GM23338 (cell line): ENCODE measurements at regions not wholly inside any gene's neighbourhood (a gene's known extent, or its start where the extent isn't known, plus 50 kb on each side); places are given as distances from the start of the nearest gene placed in this dataset.

Experiments used
- ATAC-seq: fragments of 200-7000 bp; cut with Tn5 transposase; 3 replicates; pipeline ENCODE4 v1.9.1; 2020
- DNase-seq: peaks from one replicate; pipeline ENCODE4 v3.0.0-alpha.2; 2015; ENCODE audit warnings: low spot score
- H2AFZ ChIP-seq: fragments of 200-600 bp; sonication (generic); 2 replicates; pipeline ENCODE4 v1.8.0; 2016; ENCODE audit warnings: antibody characterized with exemption, mild to moderate bottlenecking, moderate library complexity
- H3F3A ChIP-seq: fragments of 200-600 bp; sonication (generic); replicated peaks from 2 replicates; pipeline ENCODE4 v1.8.0; 2017; ENCODE audit warnings: antibody characterized with exemption, mixed run types, low read depth
- H3K27ac ChIP-seq: fragments of 200-600 bp; sonication (generic); 2 replicates; pipeline ENCODE4 v1.6.1; 2016; ENCODE audit warnings: low read depth
- H3K27me3 ChIP-seq: fragments of 200-600 bp; sonication (generic); 2 replicates; pipeline ENCODE4 v1.8.0; 2016; ENCODE audit warnings: mild to moderate bottlenecking, mixed run types, moderate library complexity; ENCODE audit not compliant: insufficient read depth
- H3K36me3 ChIP-seq: fragments of 200-600 bp; sonication (generic); 2 replicates; pipeline ENCODE4 v1.8.0; 2016; ENCODE audit warnings: mild to moderate bottlenecking; ENCODE audit not compliant: insufficient read depth
- H3K4me1 ChIP-seq: fragments of 200-600 bp; sonication (generic); 2 replicates; pipeline ENCODE4 v1.8.0; 2016; ENCODE audit warnings: mild to moderate bottlenecking, moderate library complexity; ENCODE audit not compliant: insufficient read depth
- H3K4me2 ChIP-seq: fragments of 200-600 bp; sonication (generic); 2 replicates; pipeline ENCODE4 v1.7.1; 2017; ENCODE audit warnings: mixed run types
- H3K4me3 ChIP-seq: fragments of 200-600 bp; sonication (generic); 2 replicates; pipeline ENCODE4 v1.6.1; 2016; ENCODE audit warnings: mixed run types
- H3K79me2 ChIP-seq: fragments of 200-600 bp; sonication (generic); replicated peaks from 2 replicates; pipeline ENCODE4 v1.8.0; 2017; ENCODE audit warnings: mild to moderate bottlenecking; ENCODE audit not compliant: insufficient read depth
- H3K9me2 ChIP-seq: fragments of 200-600 bp; sonication (generic); 2 replicates; pipeline ENCODE4 v1.8.0; 2017; ENCODE audit not compliant: insufficient read depth
- H4K20me1 ChIP-seq: fragments of 200-600 bp; sonication (generic); replicated peaks from 2 replicates; pipeline ENCODE4 v1.8.0; 2017; ENCODE audit warnings: mild to moderate bottlenecking; ENCODE audit not compliant: insufficient read depth
- H3K27ac Mint-ChIP-seq: 2 replicates; pipeline ENCODE4 v1.8.0; 2020; ENCODE audit warnings: inconsistent platforms, mild to moderate bottlenecking, moderate library complexity, mixed read lengths
- H3K27me3 Mint-ChIP-seq: 3 replicates; pipeline ENCODE4 v1.8.0; 2022; ENCODE audit warnings: low read depth, mild to moderate bottlenecking, moderate library complexity, mixed read lengths, inconsistent platforms; ENCODE audit not compliant: insufficient read depth, poor library complexity
- H3K36me3 Mint-ChIP-seq: 3 replicates; pipeline ENCODE4 v1.8.0; 2021; ENCODE audit warnings: low read depth, mild to moderate bottlenecking, inconsistent platforms, moderate library complexity, mixed read lengths
- H3K4me1 Mint-ChIP-seq: 3 replicates; pipeline ENCODE4 v1.8.0; 2020; ENCODE audit warnings: mild to moderate bottlenecking, inconsistent platforms, mixed read lengths
- H3K4me3 Mint-ChIP-seq: 3 replicates; pipeline ENCODE4 v1.8.0; 2021; ENCODE audit warnings: moderate library complexity, mild to moderate bottlenecking, inconsistent platforms, mixed read lengths
- H3K9me3 Mint-ChIP-seq: 3 replicates; pipeline ENCODE4 v1.8.0; 2020; ENCODE audit warnings: moderate library complexity, mild to moderate bottlenecking, inconsistent platforms, mixed read lengths
- CREB1 ChIP-seq: fragments of 250-450 bp; sonication (Bioruptor Pico); IDR thresholded peaks from 2 replicates; pipeline ENCODE4 v1.5.0; 2020; ENCODE audit warnings: low read depth, mild to moderate bottlenecking, moderate library complexity
- EZH2 ChIP-seq: fragments of 200-600 bp; sonication (generic); IDR thresholded peaks from one replicate; pipeline ENCODE4 v1.8.0; 2017; ENCODE audit warnings: antibody characterized with exemption, mild to moderate bottlenecking, low read depth; ENCODE audit not compliant: unreplicated experiment
- EZH2phosphoT487 ChIP-seq: fragments of 200-600 bp; sonication (generic); IDR thresholded peaks from one replicate; pipeline ENCODE4 v1.8.1; 2018; ENCODE audit warnings: antibody characterized with exemption; ENCODE audit not compliant: unreplicated experiment
- JUNB ChIP-seq: IDR thresholded peaks from one replicate; pipeline ENCODE4 v1.6.1; 2016; ENCODE audit warnings: antibody characterized with exemption; ENCODE audit not compliant: unreplicated experiment
- NANOG ChIP-seq: IDR thresholded peaks from 2 replicates; pipeline ENCODE4 v1.6.1; 2016; ENCODE audit warnings: antibody characterized with exemption, borderline replicate concordance
- POLR2AphosphoS5 ChIP-seq: IDR thresholded peaks from 2 replicates; pipeline ENCODE4 v1.6.1; 2016; ENCODE audit warnings: antibody characterized with exemption, low read depth
- STAT1 ChIP-seq: IDR thresholded peaks from one replicate; pipeline ENCODE4 v1.6.1; 2016; ENCODE audit warnings: antibody characterized with exemption; ENCODE audit not compliant: unreplicated experiment
- ZNF114 ChIP-seq: fragments of 250-450 bp; sonication (Bioruptor Pico); IDR thresholded peaks from 2 replicates; pipeline ENCODE4 v1.5.0; 2020; ENCODE audit warnings: mild to moderate bottlenecking, moderate library complexity
- ZNF331 ChIP-seq: fragments of 250-450 bp; sonication (Bioruptor Pico); IDR thresholded peaks from 2 replicates; pipeline ENCODE4 v1.5.0; 2020; ENCODE audit warnings: low read depth, mild to moderate bottlenecking, moderate library complexity
- TF ChIP-seq, protein P1 (sequence below): IDR thresholded peaks from one replicate; pipeline ENCODE4 v1.6.1; 2018; ENCODE audit warnings: antibody characterized with exemption; ENCODE audit not compliant: unreplicated experiment
- TF ChIP-seq, protein P2 (sequence below), 2 experiments: fragments of 200-600 bp in 1 of 2; sonication (generic) in 1 of 2; conservative IDR thresholded peaks; 2 replicates each; pipeline versions ENCODE4 v1.5.1 to v1.6.1; 2016 to 2017; ENCODE audit warnings: antibody characterized with exemption in 2 of 2, low read depth in 2 of 2, mild to moderate bottlenecking in 2 of 2, moderate library complexity in 1 of 2
- TF ChIP-seq, protein P3 (sequence below): IDR thresholded peaks from 2 replicates; pipeline ENCODE4 v1.6.1; 2016; ENCODE audit warnings: antibody characterized with exemption
- TF ChIP-seq, protein P4 (sequence below): fragments of 250-450 bp; sonication (Bioruptor Pico); IDR thresholded peaks from 2 replicates; pipeline ENCODE4 v1.5.0; 2020; ENCODE audit warnings: mild to moderate bottlenecking, moderate library complexity

DNA sequence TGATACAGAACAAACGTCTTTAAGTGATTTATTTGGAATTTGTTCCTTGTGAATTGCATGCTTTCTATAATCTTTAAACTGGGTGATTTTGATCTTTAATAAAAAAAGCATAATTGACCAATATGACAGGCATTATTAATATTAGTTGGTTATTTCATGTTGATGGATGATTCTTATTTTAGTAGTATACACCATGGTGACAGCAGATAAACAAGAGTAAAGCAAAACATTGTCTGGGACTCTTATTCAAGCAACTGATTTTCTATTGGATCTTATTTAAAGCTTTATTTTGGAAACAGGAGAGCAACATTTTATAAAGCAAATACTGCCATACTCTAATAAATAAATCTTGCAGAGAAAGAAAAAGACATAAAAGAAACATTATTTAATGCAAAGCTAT lies 591.4 kb upstream of the GNPDA2 start:
- Mint-ChIP-seq H3K4me1 (no peaks in the 10 kb centered on the region), H3K4me3 (no peak overlapping the region), H3K27me3 (no peaks in the 10 kb centered on the region), H3K36me3 (no peaks in the 10 kb centered on the region), H3K27ac (no peak overlapping the region), H3K9me3 (peaks cover 63% of the 10 kb centered on the region)
- Histone ChIP-seq H3K27ac (no peak overlapping the region), H3K9me2 (no peaks in the 10 kb centered on the region; the same call in 1 of the 2 replicates), H3K27me3 (no peaks in the 10 kb centered on the region), H3F3A (no peaks in the 10 kb centered on the region), H2AFZ (no peak overlapping the region), H3K4me3 (no peak overlapping the region), H3K79me2 (no peaks in the 10 kb centered on the region), H3K4me2 (no peak overlapping the region), H3K36me3 (no peaks in the 10 kb centered on the region), H4K20me1 (no peaks in the 10 kb centered on the region), H3K4me1 (no peaks in the 10 kb centered on the region)
- ATAC-seq (no peak), DNase-seq (no peak)
- TF ChIP-seq, protein P1, sequence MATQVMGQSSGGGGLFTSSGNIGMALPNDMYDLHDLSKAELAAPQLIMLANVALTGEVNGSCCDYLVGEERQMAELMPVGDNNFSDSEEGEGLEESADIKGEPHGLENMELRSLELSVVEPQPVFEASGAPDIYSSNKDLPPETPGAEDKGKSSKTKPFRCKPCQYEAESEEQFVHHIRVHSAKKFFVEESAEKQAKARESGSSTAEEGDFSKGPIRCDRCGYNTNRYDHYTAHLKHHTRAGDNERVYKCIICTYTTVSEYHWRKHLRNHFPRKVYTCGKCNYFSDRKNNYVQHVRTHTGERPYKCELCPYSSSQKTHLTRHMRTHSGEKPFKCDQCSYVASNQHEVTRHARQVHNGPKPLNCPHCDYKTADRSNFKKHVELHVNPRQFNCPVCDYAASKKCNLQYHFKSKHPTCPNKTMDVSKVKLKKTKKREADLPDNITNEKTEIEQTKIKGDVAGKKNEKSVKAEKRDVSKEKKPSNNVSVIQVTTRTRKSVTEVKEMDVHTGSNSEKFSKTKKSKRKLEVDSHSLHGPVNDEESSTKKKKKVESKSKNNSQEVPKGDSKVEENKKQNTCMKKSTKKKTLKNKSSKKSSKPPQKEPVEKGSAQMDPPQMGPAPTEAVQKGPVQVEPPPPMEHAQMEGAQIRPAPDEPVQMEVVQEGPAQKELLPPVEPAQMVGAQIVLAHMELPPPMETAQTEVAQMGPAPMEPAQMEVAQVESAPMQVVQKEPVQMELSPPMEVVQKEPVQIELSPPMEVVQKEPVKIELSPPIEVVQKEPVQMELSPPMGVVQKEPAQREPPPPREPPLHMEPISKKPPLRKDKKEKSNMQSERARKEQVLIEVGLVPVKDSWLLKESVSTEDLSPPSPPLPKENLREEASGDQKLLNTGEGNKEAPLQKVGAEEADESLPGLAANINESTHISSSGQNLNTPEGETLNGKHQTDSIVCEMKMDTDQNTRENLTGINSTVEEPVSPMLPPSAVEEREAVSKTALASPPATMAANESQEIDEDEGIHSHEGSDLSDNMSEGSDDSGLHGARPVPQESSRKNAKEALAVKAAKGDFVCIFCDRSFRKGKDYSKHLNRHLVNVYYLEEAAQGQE: no peak
- TF ChIP-seq, protein P2, sequence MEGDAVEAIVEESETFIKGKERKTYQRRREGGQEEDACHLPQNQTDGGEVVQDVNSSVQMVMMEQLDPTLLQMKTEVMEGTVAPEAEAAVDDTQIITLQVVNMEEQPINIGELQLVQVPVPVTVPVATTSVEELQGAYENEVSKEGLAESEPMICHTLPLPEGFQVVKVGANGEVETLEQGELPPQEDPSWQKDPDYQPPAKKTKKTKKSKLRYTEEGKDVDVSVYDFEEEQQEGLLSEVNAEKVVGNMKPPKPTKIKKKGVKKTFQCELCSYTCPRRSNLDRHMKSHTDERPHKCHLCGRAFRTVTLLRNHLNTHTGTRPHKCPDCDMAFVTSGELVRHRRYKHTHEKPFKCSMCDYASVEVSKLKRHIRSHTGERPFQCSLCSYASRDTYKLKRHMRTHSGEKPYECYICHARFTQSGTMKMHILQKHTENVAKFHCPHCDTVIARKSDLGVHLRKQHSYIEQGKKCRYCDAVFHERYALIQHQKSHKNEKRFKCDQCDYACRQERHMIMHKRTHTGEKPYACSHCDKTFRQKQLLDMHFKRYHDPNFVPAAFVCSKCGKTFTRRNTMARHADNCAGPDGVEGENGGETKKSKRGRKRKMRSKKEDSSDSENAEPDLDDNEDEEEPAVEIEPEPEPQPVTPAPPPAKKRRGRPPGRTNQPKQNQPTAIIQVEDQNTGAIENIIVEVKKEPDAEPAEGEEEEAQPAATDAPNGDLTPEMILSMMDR (conservative IDR thresholded peaks at IDR 0.05; ENCODE audit: low read depth in 2 of 2): no peak
- TF ChIP-seq EZH2 (no peak), CREB1 (CRISPR knock-in tag) (no peak), STAT1 (no peak), JUNB (no peak), POLR2AphosphoS5 (no peak), NANOG (no peak), ZNF114 (CRISPR knock-in tag) (no peak), EZH2phosphoT487 (no peak), ZNF331 (CRISPR knock-in tag) (no peak)
- TF ChIP-seq, protein P3, sequence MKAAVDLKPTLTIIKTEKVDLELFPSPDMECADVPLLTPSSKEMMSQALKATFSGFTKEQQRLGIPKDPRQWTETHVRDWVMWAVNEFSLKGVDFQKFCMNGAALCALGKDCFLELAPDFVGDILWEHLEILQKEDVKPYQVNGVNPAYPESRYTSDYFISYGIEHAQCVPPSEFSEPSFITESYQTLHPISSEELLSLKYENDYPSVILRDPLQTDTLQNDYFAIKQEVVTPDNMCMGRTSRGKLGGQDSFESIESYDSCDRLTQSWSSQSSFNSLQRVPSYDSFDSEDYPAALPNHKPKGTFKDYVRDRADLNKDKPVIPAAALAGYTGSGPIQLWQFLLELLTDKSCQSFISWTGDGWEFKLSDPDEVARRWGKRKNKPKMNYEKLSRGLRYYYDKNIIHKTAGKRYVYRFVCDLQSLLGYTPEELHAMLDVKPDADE: no peak
- TF ChIP-seq, protein P4, sequence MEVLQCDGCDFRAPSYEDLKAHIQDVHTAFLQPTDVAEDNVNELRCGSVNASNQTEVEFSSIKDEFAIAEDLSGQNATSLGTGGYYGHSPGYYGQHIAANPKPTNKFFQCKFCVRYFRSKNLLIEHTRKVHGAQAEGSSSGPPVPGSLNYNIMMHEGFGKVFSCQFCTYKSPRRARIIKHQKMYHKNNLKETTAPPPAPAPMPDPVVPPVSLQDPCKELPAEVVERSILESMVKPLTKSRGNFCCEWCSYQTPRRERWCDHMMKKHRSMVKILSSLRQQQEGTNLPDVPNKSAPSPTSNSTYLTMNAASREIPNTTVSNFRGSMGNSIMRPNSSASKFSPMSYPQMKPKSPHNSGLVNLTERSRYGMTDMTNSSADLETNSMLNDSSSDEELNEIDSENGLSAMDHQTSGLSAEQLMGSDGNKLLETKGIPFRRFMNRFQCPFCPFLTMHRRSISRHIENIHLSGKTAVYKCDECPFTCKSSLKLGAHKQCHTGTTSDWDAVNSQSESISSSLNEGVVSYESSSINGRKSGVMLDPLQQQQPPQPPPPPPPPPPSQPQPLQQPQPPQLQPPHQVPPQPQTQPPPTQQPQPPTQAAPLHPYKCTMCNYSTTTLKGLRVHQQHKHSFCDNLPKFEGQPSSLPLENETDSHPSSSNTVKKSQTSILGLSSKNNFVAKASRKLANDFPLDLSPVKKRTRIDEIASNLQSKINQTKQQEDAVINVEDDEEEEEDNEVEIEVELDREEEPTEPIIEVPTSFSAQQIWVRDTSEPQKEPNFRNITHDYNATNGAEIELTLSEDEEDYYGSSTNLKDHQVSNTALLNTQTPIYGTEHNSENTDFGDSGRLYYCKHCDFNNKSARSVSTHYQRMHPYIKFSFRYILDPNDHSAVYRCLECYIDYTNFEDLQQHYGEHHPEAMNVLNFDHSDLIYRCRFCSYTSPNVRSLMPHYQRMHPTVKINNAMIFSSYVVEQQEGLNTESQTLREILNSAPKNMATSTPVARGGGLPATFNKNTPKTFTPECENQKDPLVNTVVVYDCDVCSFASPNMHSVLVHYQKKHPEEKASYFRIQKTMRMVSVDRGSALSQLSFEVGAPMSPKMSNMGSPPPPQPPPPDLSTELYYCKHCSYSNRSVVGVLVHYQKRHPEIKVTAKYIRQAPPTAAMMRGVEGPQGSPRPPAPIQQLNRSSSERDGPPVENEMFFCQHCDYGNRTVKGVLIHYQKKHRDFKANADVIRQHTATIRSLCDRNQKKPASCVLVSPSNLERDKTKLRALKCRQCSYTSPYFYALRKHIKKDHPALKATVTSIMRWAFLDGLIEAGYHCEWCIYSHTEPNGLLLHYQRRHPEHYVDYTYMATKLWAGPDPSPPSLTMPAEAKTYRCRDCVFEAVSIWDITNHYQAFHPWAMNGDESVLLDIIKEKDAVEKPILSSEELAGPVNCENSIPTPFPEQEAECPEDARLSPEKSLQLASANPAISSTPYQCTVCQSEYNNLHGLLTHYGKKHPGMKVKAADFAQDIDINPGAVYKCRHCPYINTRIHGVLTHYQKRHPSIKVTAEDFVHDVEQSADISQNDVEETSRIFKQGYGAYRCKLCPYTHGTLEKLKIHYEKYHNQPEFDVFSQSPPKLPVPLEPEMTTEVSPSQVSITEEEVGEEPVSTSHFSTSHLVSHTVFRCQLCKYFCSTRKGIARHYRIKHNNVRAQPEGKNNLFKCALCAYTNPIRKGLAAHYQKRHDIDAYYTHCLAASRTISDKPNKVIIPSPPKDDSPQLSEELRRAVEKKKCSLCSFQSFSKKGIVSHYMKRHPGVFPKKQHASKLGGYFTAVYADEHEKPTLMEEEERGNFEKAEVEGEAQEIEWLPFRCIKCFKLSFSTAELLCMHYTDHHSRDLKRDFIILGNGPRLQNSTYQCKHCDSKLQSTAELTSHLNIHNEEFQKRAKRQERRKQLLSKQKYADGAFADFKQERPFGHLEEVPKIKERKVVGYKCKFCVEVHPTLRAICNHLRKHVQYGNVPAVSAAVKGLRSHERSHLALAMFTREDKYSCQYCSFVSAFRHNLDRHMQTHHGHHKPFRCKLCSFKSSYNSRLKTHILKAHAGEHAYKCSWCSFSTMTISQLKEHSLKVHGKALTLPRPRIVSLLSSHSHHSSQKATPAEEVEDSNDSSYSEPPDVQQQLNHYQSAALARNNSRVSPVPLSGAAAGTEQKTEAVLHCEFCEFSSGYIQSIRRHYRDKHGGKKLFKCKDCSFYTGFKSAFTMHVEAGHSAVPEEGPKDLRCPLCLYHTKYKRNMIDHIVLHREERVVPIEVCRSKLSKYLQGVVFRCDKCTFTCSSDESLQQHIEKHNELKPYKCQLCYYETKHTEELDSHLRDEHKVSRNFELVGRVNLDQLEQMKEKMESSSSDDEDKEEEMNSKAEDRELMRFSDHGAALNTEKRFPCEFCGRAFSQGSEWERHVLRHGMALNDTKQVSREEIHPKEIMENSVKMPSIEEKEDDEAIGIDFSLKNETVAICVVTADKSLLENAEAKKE (CRISPR knock-in tag): no peak
